Kasumi-1 (cell line): ENCODE measurements at regions not wholly inside any gene's neighbourhood (a gene's known extent, or its start where the extent isn't known, plus 50 kb on each side); places are given as distances from the start of the nearest gene placed in this dataset.

Experiments
- DNase-seq, 2 experiments: peaks; one replicate each; lab custom pipeline; 2025; lab: John Stamatoyannopoulos, UW

DNA sequence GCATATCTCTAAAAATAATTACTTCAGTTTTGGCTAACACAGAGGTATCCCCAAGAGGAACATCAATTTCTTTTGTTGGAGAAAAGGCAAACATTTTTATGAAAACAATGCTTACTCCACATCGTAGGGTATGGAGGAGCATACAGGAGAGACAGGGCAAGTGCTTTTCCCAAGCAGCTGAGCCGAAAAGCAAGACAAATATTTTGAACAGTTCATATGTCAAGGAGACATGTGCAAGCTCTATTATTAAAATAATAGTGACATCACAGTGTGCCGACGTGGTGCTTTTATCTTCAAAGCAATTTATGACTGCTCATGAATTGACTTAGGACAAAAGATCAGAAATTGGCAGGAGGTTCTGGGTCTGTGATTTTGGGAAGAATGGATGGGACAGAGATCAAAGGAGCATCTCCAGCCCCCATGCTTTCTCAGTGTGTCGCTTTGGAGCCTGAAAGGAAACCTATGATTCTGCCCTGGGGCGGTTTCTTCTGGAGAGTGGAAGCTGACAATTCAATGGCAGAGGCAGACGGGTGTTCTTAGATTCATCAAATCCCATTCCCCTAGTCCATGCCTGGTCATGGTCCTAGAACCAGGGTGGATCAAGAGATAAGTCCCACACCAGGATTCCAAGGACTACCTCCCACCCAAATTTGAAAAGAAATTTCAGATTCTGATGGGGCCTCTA is 97.1 kb downstream of the JCAD start:
- DNase-seq = no peak

DNA sequence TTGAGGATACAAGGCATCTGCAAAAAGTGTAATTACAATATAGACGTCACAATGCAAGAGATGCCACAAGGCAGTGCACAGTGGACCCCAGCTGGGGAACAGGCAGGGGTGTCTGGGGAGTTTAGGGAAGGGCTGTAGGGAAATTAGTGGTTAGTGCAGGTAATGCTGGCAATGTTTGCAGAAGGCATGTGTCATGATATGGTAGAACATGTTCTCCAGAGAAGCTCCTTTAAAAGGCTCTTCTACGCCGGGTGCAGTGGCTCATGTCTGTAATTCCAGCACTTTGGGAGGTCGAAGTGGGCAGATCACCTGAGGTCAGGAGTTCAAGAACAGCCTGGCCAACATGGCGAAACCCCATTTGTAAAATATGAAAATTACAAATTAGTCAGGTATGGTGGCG is 98.0 kb downstream of the JCAD start:
- DNase-seq = no peak

DNA sequence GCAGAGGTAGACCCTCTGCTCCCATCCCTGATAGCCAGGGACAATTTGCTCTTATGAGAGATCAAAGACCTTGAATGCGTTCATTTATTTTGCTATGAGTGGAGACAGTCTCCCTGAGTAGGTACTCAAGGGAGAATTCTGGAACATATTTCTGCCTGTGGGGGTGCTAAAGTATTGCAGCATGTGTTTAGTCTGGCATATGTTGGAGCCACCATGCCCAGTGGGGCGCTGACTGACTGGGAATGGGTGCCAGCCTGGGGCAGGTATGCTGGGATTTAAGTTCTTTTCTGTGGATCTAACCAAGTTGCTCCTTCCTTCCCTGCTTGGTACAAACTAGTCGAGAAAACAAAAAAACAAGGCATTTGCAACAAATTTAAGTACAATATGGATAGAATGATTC is 99.1 kb downstream of the JCAD start:
- no peak for DNase-seq

DNA sequence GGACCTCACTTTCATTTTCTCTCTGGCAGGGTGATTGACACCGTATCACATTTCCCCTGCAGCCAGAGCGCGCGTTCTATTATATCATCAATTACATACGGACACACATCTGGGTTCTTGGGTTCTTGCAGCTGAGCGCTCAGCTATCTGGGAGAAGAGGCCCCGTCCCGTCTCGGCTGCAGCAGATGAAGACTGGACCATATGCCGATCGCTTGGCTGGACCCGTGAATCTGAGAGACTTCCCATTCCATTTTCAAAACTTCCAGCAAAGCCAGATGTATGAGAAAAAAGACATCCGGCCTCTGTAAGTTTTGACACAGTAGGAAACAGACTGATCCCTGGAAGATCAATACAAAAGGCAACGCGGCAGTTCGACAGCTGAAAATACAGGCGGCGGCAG is 99.8 kb downstream of the JCAD start:
- DNase-seq = no peak

DNA sequence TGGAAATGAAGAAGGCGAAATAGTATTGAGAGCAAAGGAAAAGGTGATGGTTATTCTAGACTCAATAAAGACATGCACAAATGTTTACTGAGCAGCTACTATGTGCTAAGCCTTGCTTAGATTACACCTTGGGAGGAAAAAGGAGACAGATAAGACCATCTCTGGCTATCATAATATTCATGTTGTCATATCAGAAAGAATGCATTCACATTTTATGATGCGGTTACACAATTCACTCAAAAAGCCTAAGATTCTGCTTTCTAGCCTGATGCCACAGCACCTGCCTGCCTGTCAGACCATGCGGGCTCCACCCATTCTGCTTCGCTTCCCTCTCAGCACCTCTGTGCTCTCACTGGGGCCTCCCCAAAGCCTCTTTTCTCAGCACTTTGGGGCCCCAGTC is 100.9 kb downstream of the JCAD start:
- DNase-seq = no peak

DNA sequence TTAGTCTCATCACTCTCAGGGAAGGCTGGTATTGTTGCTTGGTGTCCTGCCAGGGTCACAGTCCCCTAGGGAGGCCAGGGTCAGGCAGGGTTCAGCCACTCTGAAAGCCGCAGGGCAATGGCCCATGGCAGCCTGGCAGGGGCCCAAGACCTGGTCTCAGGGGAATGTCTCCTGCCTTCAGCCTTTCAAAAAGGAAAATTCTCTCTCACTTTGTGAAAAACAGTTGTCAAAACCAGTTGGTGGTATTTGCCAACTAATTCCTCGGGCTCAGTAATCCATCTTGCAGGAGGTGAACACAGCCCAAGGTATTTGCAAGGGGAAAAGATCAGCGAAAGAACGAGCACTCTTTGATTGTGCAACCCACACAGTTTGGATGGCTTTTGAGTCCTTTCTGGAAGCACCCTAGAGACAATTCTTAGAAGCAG is 101.5 kb downstream of the JCAD start:
- no peak for DNase-seq

DNA sequence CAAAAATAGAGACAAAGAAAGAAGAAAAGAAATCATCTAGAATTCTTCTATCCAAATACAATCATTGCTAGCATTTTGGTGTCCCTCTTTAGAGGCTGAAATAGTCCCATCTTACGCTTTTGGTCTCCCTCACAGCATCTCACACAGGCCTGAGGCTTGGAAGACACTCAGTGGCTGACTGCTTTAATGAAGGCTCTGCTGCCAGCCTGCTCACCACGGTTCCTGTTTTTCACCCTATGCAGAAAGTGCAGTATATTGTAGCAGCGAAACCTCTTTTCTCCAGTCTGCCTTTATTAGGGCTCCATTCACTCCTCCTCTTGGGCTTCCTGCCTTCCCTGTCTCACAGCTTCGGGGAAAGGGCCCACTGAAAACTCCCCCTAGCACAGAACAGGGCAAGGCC is 102.2 kb downstream of the JCAD start:
- DNase-seq = peak; percentile 39 to 46

DNA sequence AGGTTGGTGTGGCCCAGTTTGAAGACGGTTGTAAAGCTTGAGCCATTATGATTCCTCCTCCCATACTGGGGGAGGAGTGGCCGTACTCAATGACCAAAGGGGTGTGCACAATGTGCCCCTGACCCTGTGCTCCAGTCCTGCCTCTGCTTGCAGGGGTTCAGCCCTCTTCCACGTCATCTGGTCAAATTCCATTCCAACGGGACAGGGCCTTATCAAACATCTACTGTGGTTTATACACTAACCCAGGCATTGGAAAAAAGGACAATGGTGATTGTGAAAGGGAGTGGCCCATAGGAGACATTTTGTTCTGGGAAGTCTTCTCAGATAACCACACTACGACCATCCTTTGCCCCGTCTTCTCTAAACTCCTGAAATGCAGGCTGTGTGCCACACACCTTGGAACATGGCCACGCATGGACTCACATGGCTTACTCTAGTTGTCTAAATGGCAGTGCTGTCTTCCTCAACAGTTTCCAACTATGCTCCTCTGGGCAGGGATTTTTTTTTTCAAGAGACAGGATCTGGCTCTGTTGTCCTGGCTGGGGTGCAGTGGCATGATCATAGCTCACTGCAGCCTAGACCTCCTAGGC is 103.0 kb downstream of the JCAD start:
- no peak for DNase-seq

DNA sequence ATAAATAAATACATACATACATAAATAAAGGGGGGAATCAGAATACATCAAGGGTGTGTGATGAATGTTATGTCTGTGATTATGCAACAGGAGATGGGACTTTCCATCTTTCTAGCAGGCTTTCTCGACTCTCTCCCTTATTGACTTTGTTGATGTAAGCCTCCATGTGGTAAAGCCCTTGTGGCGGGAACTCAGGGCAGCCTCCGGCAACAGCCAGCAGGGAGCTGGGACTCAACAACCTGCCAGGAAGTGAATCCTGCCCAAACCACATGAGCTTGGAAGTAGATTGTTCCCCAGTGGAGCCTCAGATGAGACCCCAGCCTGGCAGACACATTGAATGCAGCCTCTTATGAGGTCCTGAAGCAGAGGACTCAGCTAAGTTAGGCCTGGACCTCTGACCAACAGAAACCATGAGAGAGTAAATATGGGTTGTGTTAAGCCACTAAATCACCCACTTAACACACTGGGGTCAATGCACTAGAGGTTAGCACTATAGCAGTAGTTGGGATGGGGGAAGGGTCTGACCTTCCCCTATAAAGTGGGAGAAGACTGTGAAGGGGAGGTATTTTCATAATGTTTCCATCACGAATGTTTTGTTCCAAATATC is 104.0 kb downstream of the JCAD start:
- no peak for DNase-seq

DNA sequence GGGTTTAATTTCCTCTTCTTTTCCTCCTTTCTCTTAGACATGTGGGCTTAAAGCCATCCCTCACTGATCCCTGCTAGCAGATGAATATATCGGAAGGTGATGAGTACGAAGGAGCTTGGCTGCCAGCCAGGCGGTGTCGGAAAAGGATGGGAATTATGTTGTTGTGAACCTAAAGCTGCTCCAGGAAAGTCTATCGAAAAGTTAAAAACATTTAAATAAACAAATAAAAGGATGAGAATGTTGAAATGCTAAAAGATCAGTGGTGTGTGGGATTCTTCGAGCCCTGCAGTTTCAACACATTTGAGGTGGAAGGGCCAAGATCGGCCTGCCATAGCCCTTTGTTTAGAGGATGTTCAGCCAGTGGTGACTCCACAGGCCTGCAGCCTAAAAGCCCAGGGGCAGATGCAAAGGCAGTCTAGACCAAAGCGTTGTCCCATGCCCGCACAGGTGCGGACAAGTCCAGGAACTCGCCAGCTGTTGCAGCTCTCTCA is 107.9 kb downstream of the JCAD start:
- no peak for DNase-seq

DNA sequence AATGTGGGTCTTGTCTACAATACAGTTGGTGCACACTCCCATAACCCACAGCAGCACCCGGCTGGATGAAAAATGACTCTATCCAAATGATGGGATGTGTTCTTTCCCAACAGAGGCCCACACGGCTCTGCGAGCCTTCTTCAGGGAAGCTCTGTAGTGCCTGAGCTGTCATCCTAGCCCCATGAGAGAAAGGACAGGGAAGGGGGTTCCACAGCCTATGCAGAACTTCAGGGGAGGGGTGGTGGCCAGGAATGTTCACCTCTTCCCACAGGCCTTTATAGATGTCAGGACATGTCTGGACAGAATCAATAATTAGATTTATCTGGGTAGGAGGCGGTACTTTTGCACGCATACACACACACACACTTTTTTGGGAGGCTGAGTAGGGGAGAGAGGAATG is 109.0 kb downstream of the JCAD start:
- DNase-seq = no peak

DNA sequence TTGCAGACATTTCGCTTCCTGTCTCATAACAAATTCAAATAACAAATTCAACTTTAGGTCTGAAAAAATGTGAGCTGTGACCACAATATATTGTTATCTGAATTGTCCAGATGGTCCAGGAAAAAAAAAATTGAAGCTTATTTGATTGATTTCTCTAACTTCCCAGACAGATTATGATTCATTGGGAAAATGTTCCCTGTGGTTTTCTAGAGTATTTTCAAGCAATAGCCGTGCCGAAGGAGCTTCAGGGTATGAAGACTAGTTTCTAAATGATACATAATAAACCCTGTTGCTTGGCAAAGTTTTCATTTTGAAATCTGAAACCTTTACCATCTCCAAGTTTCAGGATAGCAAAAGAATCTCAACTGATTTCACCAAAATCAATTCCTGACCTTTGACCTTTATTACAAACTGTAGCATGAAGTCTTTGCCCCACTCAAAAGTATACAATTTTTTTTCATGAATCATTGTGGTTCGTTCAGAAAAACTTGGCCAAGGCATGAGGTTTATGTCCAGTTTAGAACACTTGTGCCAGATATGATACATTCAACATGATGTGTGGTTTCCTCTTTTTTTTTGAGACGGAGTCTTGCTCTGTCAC is 109.9 kb downstream of the JCAD start:
- DNase-seq = no peak

DNA sequence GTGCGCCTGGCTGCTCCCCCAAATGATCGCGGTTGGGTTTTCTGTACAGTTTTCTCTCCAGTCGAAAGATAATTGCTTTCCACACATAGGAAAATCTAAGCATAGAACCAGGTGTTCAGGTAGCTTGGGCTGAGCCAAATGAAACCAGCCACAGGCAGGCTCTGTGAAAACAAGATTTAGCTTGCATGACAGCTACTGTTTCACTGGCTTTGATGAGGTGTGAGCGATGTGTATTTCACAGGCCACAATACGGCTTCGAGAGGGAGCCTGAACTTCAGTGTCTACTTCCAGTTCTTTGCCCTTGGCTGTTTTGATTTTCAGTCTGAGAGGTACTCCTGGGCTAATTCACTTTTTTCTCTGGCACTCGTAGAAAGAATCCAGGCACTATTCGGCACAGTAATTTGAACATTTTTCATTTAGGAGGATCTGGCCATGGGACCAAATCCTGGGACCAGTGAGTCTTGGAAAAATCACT is 110.5 kb downstream of the JCAD start:
- DNase-seq = no peak

DNA sequence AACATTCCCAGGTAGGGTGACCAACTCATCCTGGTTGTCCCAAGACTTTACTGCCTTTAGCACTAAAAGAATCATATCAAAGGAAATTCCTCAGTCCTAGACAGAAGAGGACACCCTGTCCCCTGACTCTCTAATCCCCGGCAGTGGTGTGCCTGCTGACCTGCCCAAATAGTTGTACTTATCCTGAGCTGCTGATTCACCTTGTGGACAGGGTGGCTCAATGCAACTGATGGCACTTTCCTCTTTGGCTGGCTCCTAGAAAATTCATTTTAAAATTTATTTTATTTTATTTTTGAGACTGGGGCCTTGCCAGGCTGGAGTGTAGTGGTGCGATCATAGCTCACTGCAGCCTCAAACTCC is 111.7 kb downstream of the JCAD start:
- DNase-seq = no peak

DNA sequence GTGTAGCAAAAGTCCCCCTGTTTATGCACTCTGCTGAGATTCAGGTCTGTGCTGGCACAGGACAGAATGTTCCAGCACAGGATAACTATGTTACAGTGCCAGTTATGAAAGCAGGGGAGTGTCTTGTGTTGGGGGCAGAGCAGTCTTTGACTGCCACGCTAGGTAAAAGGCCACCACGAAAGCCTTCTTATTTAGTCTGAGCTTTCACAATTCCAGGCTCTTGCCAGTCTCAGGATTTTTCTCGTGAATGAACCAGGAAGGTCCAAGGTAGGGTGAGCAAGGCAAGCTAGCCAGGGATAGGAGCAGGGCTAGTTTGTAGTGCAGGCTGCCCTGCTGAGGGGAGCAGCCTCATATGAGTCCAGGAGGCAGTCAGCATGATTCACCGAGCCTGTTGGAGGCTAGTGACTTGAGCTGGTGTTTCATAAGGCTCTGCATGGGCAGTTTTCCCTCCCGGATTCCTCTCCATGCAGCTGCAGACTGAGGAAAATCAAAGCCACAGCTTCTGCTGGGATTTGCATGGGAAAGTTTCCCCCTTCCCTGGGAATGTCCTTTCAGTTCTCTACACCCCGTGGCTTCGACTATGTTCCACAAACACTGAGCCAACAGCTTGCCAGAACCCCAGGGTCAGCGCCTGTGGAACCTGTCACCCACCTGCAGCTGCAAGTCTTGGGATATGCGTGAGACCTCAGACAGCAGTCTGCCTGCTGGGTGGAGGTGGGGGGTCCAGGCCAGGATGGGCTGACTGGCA is 112.3 kb downstream of the JCAD start:
- DNase-seq = no peak

DNA sequence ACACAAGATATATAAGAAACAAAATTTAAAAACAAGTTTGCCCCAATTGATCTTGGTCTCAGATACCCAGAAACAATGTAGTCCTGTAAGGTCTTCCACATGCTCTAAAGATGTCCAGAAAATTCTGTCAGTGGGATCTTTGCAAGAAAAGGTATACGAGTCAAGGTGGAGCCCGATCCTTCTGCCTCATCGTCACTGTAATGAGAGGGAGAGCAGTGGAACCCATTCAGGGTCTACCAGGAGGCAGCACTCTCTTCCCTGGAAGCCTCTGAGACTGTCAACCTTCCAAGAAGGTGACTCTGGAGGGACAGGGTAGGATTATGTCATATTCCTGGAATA is 112.8 kb downstream of the JCAD start:
- no peak for DNase-seq

DNA sequence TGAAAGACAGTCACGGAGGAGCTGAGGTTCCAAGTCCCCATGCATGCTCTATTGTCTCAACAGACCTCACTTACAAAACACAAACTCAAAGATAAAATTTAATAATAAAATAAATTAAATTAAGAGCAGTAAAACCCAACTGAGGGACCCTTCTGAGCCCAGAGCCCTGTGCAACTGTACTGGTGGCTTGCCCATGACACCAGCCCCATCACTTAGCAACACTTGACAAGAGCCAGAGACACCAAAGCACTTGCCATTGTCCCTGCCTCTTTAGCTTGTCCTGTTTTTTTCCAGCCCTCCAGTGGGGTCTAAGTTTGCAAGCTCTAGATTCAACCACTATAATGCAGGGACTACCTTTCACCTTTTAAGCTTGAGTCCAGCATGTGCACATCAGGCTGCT is 117.9 kb downstream of the JCAD start:
- no peak for DNase-seq

DNA sequence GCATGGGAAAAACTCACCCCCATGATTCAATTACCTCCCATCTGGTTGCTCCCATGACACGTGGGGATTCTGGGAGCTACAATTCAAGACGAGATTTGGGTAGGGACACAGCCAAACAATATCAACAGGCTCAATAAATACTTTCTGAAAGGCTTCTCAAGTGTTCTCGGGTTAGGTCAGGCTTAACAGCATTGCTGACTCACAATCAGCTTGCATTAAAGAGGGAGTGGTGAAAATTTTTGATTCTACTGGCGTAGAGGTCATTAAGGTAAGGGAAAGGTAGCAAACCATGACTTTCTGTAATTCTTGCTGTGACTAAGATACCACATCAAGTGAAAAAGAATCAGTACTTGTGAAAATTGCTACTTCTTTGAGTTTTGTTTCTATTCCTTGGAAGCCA is 126.4 kb downstream of the JCAD start:
- DNase-seq = no peak

DNA sequence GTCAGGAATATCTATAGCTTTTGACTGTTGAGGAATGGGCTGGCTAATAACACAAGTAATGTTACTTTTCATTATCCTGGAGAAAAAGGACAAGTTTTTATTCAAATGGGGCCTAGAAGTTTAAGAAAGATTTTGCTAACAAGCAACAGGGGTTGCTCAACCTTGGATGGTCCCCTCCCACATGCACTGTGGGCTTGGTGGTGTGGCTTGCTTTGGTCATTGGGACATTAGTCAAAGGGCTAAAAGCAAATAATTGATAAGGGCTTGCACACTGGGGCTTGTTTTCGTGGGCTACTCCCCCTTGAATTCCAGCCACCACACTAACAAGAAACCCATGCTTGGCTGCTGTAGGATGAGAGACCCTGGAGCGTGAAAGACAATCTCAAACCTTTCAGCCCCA is 127.6 kb downstream of the JCAD start:
- DNase-seq = no peak

DNA sequence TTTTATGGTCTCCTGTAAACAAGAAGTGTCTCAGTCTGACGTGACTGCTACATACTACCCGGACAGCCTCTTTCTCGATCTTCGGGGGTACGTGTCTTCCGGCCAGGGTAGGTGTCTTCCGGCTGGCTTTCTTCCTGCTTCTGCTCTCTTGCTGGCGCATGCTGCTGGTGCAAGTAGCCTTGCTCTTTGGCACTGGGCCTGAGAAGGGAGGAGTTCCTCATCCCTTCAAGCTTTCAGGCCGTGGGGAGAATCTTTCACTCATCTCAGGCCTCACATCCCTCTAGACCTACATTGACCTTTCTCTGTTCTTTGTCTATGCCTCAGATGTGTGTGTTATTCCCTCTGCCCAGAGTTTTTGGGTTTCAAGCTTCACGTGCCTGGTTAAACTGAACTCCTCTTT is 130.4 kb downstream of the JCAD start:
- no peak for DNase-seq

DNA sequence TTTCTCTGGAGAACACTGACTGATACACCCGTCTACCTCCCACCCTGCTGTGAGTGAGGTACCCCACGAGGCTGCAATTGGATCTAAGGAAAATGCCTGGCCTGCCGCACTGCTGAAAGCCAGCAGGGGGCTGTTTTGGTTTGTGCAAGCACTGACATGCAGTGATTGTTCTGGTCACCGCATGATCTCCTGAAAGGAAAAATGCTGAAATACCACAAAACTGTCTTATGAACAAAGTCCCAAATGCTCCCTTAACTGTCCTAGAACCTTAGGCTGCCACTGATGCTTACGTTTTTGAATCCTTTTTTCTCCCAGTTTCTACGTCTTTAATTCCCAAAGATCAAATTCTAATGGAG is 132.7 kb downstream of the JCAD start:
- DNase-seq = no peak

DNA sequence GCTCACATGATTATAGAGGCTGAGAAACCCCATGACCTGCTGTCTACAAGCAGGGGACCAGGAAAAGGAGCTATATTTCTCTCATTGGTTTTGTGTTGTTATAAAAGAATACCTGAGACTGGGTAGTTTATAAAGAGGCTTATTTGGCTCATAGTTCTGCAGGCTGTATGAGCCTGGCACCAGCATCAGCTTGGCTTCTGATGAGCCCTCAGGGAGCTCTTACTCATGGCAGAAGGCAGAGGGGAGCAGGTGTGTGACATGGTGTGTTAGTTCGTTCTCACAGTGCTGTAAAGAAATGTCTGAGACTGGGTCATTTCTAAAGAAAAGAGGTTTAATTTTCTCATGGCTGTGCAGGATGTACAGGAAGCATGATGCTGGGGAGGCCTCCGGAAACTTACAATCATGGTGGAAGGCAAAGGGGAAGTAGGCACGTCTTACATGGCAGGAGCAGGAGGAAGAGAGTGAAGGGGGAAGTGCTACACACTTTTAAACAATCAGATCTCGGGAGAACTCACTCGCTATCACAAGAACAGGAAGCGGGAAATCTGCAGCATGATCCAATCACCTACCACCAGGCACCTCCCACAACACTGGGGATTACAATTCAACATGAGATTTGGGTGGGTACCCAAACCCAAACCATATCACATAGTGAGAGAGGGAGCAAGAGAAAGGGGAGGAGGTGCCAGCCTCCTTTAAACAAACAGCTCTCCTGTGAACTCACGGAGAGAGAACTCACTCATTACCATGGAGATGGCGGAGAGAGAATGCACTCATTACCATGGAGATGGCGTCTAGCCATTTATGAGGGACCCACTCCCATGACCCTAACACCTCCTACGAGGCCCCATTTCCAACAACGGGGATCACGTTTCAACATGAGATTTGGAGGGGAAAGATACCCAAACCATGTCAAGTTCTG is 133.4 kb downstream of the JCAD start:
- DNase-seq = peak; percentile 39 to 53
